ENCODE measurements at regions not wholly inside any gene's neighbourhood (a gene's known extent, or its start where the extent isn't known, plus 50 kb on each side); places are given as distances from the start of the nearest gene placed in this dataset.

DNA sequence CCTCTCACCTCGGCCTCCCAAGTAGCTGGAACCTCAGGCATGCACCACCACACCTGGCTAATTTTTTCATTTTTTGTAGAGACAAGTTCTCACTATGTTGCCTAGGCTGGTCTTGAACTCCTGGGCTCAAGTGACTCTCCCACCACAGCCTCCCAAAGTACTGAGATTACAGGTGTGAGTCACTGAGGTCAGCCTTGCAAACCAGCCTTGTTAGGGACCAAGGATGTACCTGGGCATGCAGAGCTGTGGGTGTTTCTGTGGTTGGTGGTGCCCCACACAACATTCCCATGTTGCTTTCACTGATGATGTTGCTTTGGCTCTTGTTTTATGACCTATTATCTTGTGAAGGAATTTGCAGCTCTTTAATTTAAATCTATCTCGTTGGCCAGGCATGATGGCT, 54.8 kb downstream of the OTUD1 start:
- no peak overlapping the region for H3K4me3 ChIP-seq (replicated peaks in 1 of 3; ENCODE audit: insufficient read depth in 1 of 3, low read depth in 1 of 3, low read length in 3 of 3)
- FAIRE-seq (no peak), DNase-seq (ENCODE audit: low read depth, low spot score) (no peak)
- ChIA-PET CTCF (no interaction called here), POLR2A (no interaction called here)
- no peak overlapping the region for H3K9ac ChIP-seq (replicated peaks; ENCODE audit: extremely low read depth, insufficient read depth, low read length)
- no peaks in the 10 kb centered on the region for H3K79me2 ChIP-seq (ENCODE audit: control insufficient read depth, insufficient read depth, low read length)
- H3K9me1 ChIP-seq (replicated peaks; ENCODE audit: control insufficient read depth, extremely low read depth, insufficient read depth, low read length): no peaks in the 10 kb centered on the region
- no peaks in the 10 kb centered on the region for H4K20me1 ChIP-seq (replicated peaks; ENCODE audit: control insufficient read depth, extremely low read depth, insufficient read depth, low read length)
- intact Hi-C loops (cut with micrococcal nuclease): no loop called here
- H3K9me3 ChIP-seq (replicated peaks; ENCODE audit: control insufficient read depth, insufficient read depth, low read length): no peaks in the 10 kb centered on the region
- dilution Hi-C loops (cut with MboI; ENCODE audit: extremely low pct_ligation_motif_present, low sequenced_read_pairs): no loop called here
- no peaks in the 10 kb centered on the region for H3K4me1 ChIP-seq (ENCODE audit: control insufficient read depth, extremely low read depth, insufficient read depth, low read length)
- no peaks in the 10 kb centered on the region for H3K36me3 ChIP-seq (ENCODE audit: control insufficient read depth in 2 of 2, extremely low read depth in 1 of 2, insufficient read depth in 2 of 2, low read length in 2 of 2)
- no peaks in the 10 kb centered on the region for H3K27me3 ChIP-seq (ENCODE audit: control insufficient read depth in 2 of 2, insufficient read depth in 2 of 2, low read length in 2 of 2)
- no peak overlapping the region for H3K27ac ChIP-seq (ENCODE audit: insufficient read depth, low read depth, low read length)
- BruUV-seq (replicated peaks): no TSS peak
- no peak overlapping the region for H2AFZ ChIP-seq (ENCODE audit: low read depth, low read length)
- TF ChIP-seq POLR2AphosphoS5 (IDR thresholded peaks at IDR 0.05; ENCODE audit: insufficient read depth, low read depth, low read length) (no peak), GATA2 (IDR thresholded peaks at IDR 0.05; ENCODE audit: insufficient read depth, insufficient read length, low read depth, low read length) (no peak), MAX (IDR thresholded peaks at IDR 0.05; ENCODE audit: insufficient read depth, insufficient read length) (no peak), FOS (IDR thresholded peaks at IDR 0.05; ENCODE audit: borderline replicate concordance, insufficient read depth, low read length) (no peak), EZH2 (IDR thresholded peaks at IDR 0.05; ENCODE audit: borderline replicate concordance, low read depth, low read length, severe bottlenecking) (no peak), JUN (IDR thresholded peaks at IDR 0.05; ENCODE audit: borderline replicate concordance, insufficient read depth, insufficient read length, low read depth) (no peak), POLR2A (IDR thresholded peaks at IDR 0.05; ENCODE audit: low read depth, low read length) (no peak), MYC (IDR thresholded peaks at IDR 0.05; ENCODE audit: low read depth, low read length) (no peak)
- no peak overlapping the region for H3K4me2 ChIP-seq (ENCODE audit: insufficient read depth, low read length)

GRCh38 chr10:23496727-23497126, 57.9 kb downstream of the OTUD1 start:
- ChIA-PET CTCF (no interaction called here), POLR2A (no interaction called here)
- TF ChIP-seq EZH2 (IDR thresholded peaks at IDR 0.05; ENCODE audit: borderline replicate concordance, low read depth, low read length, severe bottlenecking) (no peak), MAX (IDR thresholded peaks at IDR 0.05; ENCODE audit: insufficient read depth, insufficient read length) (no peak), FOS (IDR thresholded peaks at IDR 0.05; ENCODE audit: borderline replicate concordance, insufficient read depth, low read length) (no peak), POLR2AphosphoS5 (IDR thresholded peaks at IDR 0.05; ENCODE audit: insufficient read depth, low read depth, low read length) (no peak)
- H3K9me3 ChIP-seq (replicated peaks; ENCODE audit: control insufficient read depth, insufficient read depth, low read length): no peaks in the 10 kb centered on the region
- H3K27ac ChIP-seq (ENCODE audit: insufficient read depth, low read depth, low read length): no peak overlapping the region
- no peaks in the 10 kb centered on the region for H3K79me2 ChIP-seq (ENCODE audit: control insufficient read depth, insufficient read depth, low read length)
- H3K4me3 ChIP-seq (replicated peaks in 1 of 3; ENCODE audit: insufficient read depth in 1 of 3, low read depth in 1 of 3, low read length in 3 of 3): no peak overlapping the region
- H4K20me1 ChIP-seq (replicated peaks; ENCODE audit: control insufficient read depth, extremely low read depth, insufficient read depth, low read length): no peaks in the 10 kb centered on the region
- H3K36me3 ChIP-seq (ENCODE audit: control insufficient read depth in 2 of 2, extremely low read depth in 1 of 2, insufficient read depth in 2 of 2, low read length in 2 of 2): no peaks in the 10 kb centered on the region
- H3K4me2 ChIP-seq (ENCODE audit: insufficient read depth, low read length): no peak overlapping the region
- DNase-seq (ENCODE audit: low read depth, low spot score) (no peak), FAIRE-seq (no peak)
- no TSS peak for BruUV-seq (replicated peaks)
- no peaks in the 10 kb centered on the region for H3K9me1 ChIP-seq (replicated peaks; ENCODE audit: control insufficient read depth, extremely low read depth, insufficient read depth, low read length)
- H3K9ac ChIP-seq (replicated peaks; ENCODE audit: extremely low read depth, insufficient read depth, low read length): no peak overlapping the region
- dilution Hi-C loops (cut with MboI; ENCODE audit: extremely low pct_ligation_motif_present, low sequenced_read_pairs) (no loop called here), intact Hi-C loops (cut with micrococcal nuclease) (no loop called here)
- H3K4me1 ChIP-seq (ENCODE audit: control insufficient read depth, extremely low read depth, insufficient read depth, low read length): no peaks in the 10 kb centered on the region
- H2AFZ ChIP-seq (ENCODE audit: low read depth, low read length): no peak overlapping the region
- no peaks in the 10 kb centered on the region for H3K27me3 ChIP-seq (ENCODE audit: control insufficient read depth in 2 of 2, insufficient read depth in 2 of 2, low read length in 2 of 2)
